AG09319 (cell line): ENCODE measurements at regions not wholly inside any gene's neighbourhood (a gene's known extent, or its start where the extent isn't known, plus 50 kb on each side); places are given as distances from the start of the nearest gene placed in this dataset.
"Not testable (repeated sequence)": the region's sequence is repeated elsewhere in the genome, so short reads cannot be mapped to it uniquely, and the experiment has no call there.

Source experiments
- DNase-seq: peaks from one replicate; pipeline ENCODE4 v3.0.0-alpha.2; 2010; ENCODE audit warnings: low read depth; ENCODE audit errors: extremely low read depth
- CTCF ChIP-seq: IDR thresholded peaks from 2 replicates; pipeline ENCODE4 v1.5.1; 2011; ENCODE audit warnings: low read depth, mild to moderate bottlenecking, inconsistent platforms, low read length, moderate library complexity

GRCh38 chr6:73980096-73980495 is 284.1 kb downstream of the CD109 start:
- no peak for TF ChIP-seq CTCF
- no peak for DNase-seq

- no peak for TF ChIP-seq CTCF
- no peak for DNase-seq
Observed at GRCh38 chr6:73978330-73978729, 282.3 kb downstream of the CD109 start.

- not testable (repeated sequence) for DNase-seq
Observed at GRCh38 chr6:73972518-73972917, 276.5 kb downstream of the CD109 start.

- TF ChIP-seq CTCF, result peak; percentile 70
- DNase-seq, result no peak
Observed at GRCh38 chr6:73969971-73970970, 274.3 kb downstream of the CD109 start.

- TF ChIP-seq CTCF, result no peak
- no peak for DNase-seq
Observed at GRCh38 chr6:73968221-73968757, 272.3 kb downstream of the CD109 start.

- DNase-seq, result no peak
- TF ChIP-seq CTCF, result no peak
Observed at GRCh38 chr6:73965539-73966029, 269.6 kb downstream of the CD109 start.

GRCh38 chr6:73964241-73964854 is 268.3 kb downstream of the CD109 start:
- no peak for DNase-seq
- no peak for TF ChIP-seq CTCF
